DMS79 treated with DMSO at 0.1 percent for 48 hours (cell line): ENCODE measurements at regions not wholly inside any gene's neighbourhood (a gene's known extent, or its start where the extent isn't known, plus 50 kb on each side); places are given as distances from the start of the nearest gene placed in this dataset.
"Not testable (repeated sequence)": the region's sequence is repeated elsewhere in the genome, so short reads cannot be mapped to it uniquely, and the experiment has no call there.

ENCODE experiments used
- DNase-seq: peaks from one replicate; lab custom pipeline; 2025; lab: John Stamatoyannopoulos, UW

GRCh38 chr2:10183146-10183675 lies 60.7 kb downstream of the RRM2 start:
- DNase-seq, result no peak

GRCh38 chr2:10184421-10184820 lies 61.9 kb downstream of the RRM2 start:
- DNase-seq, result no peak

GRCh38 chr2:10185046-10185445 lies 62.5 kb downstream of the RRM2 start:
- DNase-seq, result no peak

- DNase-seq, result no peak
These were observed 63.2 kb downstream of the RRM2 start for GRCh38 chr2:10185755-10186154.

GRCh38 chr2:10186868-10187535 lies 64.5 kb downstream of the RRM2 start:
- peak; percentile 56 for DNase-seq

GRCh38 chr2:10187661-10188060 lies 65.1 kb downstream of the RRM2 start:
- DNase-seq, result no peak

- no peak for DNase-seq
These were observed 65.7 kb downstream of the RRM2 start for GRCh38 chr2:10188211-10188610.

GRCh38 chr2:10188729-10189305 lies 66.3 kb downstream of the RRM2 start:
- no peak for DNase-seq

GRCh38 chr2:10190255-10190654 lies 67.7 kb downstream of the RRM2 start:
- DNase-seq, result no peak

GRCh38 chr2:10190737-10191532 lies 68.4 kb downstream of the RRM2 start:
- DNase-seq, result no peak

GRCh38 chr2:10191554-10191953 lies 69.0 kb downstream of the RRM2 start:
- no peak for DNase-seq

- no peak for DNase-seq
These were observed 70.0 kb downstream of the RRM2 start for GRCh38 chr2:10192392-10193015.

- no peak for DNase-seq
These were observed 70.8 kb downstream of the RRM2 start for GRCh38 chr2:10193276-10193795.

- no peak for DNase-seq
These were observed 71.6 kb downstream of the RRM2 start for GRCh38 chr2:10193851-10194820.

- no peak for DNase-seq
These were observed 73.0 kb downstream of the RRM2 start for GRCh38 chr2:10195278-10196109.

- DNase-seq, result no peak
These were observed 73.8 kb downstream of the RRM2 start for GRCh38 chr2:10196110-10196892.

- DNase-seq, result no peak
These were observed 74.6 kb downstream of the RRM2 start for GRCh38 chr2:10196948-10197696.

- no peak for DNase-seq
These were observed 75.1 kb downstream of the RRM2 start for GRCh38 chr2:10197697-10198076.

- not testable (repeated sequence) for DNase-seq
These were observed 75.9 kb downstream of the RRM2 start for GRCh38 chr2:10198482-10198881.
